Mammary epithelial cell (primary cell): ENCODE measurements at regions not wholly inside any gene's neighbourhood (a gene's known extent, or its start where the extent isn't known, plus 50 kb on each side); places are given as distances from the start of the nearest gene placed in this dataset.
"Not testable (repeated sequence)": the region's sequence is repeated elsewhere in the genome, so short reads cannot be mapped to it uniquely, and the experiment has no call there.

ENCODE experiments used
- EZH2 ChIP-seq: IDR thresholded peaks from 2 replicates; pipeline ENCODE4 v1.6.1; 2012; ENCODE audit warnings: low read length, inconsistent platforms, borderline replicate concordance
- TF ChIP-seq, protein P1 (sequence below), 2 donors: IDR thresholded peaks in 1 of 2; conservative IDR thresholded peaks in 1 of 2; 2 replicates each; pipeline ENCODE4 v1.5.1; 2011 to 2012; ENCODE audit warnings: inconsistent platforms in 2 of 2, low read length in 2 of 2, mild to moderate bottlenecking in 2 of 2, control low read depth in 1 of 2, low read depth in 1 of 2; ENCODE audit not compliant: insufficient read depth in 1 of 2; ENCODE audit errors: extremely low read depth in 1 of 2

DNA sequence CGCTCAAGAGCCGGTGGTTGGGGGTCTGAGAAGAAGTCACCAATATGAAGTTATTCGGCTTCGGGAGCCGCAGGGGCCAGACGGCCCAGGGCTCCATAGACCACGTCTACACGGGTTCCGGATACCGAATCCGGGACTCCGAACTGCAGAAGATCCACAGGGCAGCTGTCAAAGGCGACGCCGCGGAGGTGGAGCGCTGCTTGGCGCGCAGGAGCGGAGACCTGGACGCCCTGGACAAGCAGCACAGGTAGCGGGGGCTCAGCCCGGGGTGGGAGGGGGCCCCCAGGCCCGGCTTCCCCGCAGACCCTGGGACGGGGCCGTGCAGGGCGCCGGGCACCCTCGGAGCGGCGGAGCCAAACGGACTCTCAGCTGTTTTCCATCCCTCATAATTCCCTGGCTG is 867.9 kb downstream of the SPATA31A1 start:
- TF ChIP-seq, protein P1, sequence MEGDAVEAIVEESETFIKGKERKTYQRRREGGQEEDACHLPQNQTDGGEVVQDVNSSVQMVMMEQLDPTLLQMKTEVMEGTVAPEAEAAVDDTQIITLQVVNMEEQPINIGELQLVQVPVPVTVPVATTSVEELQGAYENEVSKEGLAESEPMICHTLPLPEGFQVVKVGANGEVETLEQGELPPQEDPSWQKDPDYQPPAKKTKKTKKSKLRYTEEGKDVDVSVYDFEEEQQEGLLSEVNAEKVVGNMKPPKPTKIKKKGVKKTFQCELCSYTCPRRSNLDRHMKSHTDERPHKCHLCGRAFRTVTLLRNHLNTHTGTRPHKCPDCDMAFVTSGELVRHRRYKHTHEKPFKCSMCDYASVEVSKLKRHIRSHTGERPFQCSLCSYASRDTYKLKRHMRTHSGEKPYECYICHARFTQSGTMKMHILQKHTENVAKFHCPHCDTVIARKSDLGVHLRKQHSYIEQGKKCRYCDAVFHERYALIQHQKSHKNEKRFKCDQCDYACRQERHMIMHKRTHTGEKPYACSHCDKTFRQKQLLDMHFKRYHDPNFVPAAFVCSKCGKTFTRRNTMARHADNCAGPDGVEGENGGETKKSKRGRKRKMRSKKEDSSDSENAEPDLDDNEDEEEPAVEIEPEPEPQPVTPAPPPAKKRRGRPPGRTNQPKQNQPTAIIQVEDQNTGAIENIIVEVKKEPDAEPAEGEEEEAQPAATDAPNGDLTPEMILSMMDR (conservative IDR thresholded peaks at IDR 0.05 in 1 of 2, IDR thresholded peaks at IDR 0.05 in 1 of 2; ENCODE audit: extremely low read depth in 1 of 2, insufficient read depth in 1 of 2, low read depth in 1 of 2, low read length in 2 of 2), result not testable (repeated sequence)
- TF ChIP-seq EZH2, result not testable (repeated sequence)
